ENCODE measurements at regions not wholly inside any gene's neighbourhood (a gene's known extent, or its start where the extent isn't known, plus 50 kb on each side); places are given as distances from the start of the nearest gene placed in this dataset.
"Not testable (repeated sequence)": the region's sequence is repeated elsewhere in the genome, so short reads cannot be mapped to it uniquely, and the experiment has no call there.

- no peak for DNase-seq (ENCODE audit: low read depth in 2 of 2)
These were observed 177.5 kb upstream of the HSFY2 start for GRCh38 chrY:18951019-18951418.

GRCh38 chrY:18936831-18937230 lies 163.3 kb upstream of the HSFY2 start:
- DNase-seq (ENCODE audit: low read depth in 2 of 2): no peak

GRCh38 chrY:18919256-18919655 lies 145.7 kb upstream of the HSFY2 start:
- DNase-seq (ENCODE audit: low read depth in 2 of 2): no peak

GRCh38 chrY:18912846-18913245 lies 139.3 kb upstream of the HSFY2 start:
- DNase-seq (ENCODE audit: low read depth in 2 of 2): no peak

GRCh38 chrY:18909846-18910245 lies 136.3 kb upstream of the HSFY2 start:
- DNase-seq (ENCODE audit: low read depth in 2 of 2): no peak

- not testable (repeated sequence) for DNase-seq (ENCODE audit: low read depth in 2 of 2)
These were observed 132.7 kb upstream of the HSFY2 start for GRCh38 chrY:18906198-18906597.

DNA sequence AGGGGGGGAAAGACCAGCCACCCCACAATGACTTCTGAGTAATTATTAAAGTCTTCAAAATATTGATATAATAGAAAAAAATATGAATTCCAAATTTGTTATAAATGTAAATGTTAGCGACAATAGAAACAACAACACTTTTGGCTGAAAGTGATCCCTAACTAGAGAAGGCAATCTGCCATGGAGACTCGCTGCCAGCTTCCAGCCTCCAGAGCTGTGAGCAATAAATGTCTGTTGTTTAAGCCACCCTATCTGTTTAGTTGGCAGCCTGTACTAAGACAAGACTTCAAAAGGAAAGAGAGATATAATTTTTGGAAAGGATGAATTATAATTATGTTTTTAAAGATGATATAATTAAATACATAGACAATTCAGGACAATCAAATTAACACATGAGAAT lies 130.8 kb upstream of the HSFY2 start:
- no peak for DNase-seq (ENCODE audit: low read depth in 2 of 2)

DNA sequence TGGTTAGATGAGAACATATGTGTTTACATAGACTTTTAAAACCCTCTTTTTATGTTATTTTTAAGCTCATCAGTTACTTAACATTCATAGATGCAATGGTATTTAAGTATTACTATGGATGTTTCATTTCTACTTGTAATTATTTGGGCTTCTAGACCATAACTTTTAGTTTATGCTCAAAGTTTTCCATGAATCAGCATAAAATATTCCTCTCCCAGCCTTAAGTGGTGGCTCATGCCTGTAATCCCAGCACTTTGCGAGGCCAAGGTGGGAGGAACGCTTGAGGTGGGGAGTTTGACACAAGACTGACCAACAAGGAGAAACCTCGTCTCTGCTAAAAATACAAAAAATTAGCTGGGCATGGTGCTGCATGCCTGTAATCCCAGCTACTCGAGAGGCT lies 118.5 kb upstream of the HSFY2 start:
- DNase-seq (ENCODE audit: low read depth in 2 of 2): no peak

DNA sequence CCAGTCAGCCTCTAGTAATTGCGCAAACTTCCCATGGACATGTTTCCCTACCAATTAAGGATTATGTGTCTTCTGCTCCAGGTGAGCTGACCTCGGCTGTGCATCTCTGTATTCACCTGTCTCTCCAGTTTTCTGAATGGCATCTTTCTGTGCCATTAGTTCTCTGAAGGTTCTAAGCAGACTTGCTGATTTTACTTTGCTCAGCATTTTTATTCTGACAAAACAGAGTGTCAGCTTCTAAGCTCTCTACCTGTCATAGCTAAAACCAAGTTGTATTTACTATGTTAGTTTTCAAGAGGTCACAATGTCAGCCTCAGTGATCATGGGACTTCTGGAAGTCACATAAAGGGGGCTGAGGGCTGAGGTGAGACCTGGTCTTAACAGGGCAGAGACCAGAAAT lies 116.0 kb upstream of the HSFY2 start:
- DNase-seq (ENCODE audit: low read depth in 2 of 2): no peak

DNA sequence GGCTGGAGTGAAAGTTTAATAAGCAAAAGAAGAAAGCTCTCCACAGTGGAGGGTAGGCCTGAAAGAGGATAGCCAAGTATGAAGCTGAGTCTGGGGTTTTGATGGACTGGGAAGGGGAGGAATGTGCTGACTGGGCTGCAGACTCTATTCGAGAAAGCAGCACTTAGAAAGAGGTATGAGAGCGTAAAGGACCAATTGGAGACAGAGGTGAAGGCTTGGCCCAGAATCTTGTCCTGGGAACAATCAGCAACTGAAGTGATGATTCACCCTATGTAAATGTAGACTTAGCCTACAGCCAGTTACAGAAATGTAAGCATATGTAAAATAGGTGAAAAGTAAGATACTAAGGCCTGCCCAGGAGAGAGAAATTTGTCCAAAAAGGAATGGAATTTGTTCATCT lies 111.2 kb upstream of the HSFY2 start:
- no peak for DNase-seq (ENCODE audit: low read depth in 2 of 2)

GRCh38 chrY:18869145-18869544 lies 95.6 kb upstream of the HSFY2 start:
- not testable (repeated sequence) for DNase-seq (ENCODE audit: low read depth in 2 of 2)

- not testable (repeated sequence) for DNase-seq (ENCODE audit: low read depth in 2 of 2)
These were observed 93.5 kb upstream of the HSFY2 start for GRCh38 chrY:18866887-18867551.

DNA sequence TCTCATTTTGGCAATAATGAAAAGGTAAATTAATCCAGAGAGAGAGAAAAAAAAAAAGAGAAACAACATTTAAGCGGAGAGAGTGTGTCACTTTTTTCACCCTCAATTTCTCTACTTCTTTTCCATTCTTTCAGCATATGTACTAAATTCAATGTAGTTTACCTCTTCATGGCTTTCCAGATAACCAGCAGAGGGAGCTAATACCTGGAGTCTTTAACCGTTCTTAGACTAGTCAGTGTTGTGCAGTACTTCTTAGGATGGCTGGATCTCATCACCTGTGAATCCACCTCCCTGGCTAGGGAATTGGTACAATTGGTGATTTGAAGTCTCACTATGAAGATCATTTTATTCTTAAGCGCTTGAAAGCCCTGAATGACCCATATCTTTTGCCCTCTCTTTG lies 87.3 kb upstream of the HSFY2 start:
- not testable (repeated sequence) for DNase-seq (ENCODE audit: low read depth in 2 of 2)

- not testable (repeated sequence) for DNase-seq (ENCODE audit: low read depth in 2 of 2)
These were observed 85.1 kb upstream of the HSFY2 start for GRCh38 chrY:18858484-18859191.

GRCh38 chrY:18855184-18855583 lies 81.6 kb upstream of the HSFY2 start:
- DNase-seq (ENCODE audit: low read depth in 2 of 2): not testable (repeated sequence)

GRCh38 chrY:18853323-18853722 lies 79.8 kb upstream of the HSFY2 start:
- not testable (repeated sequence) for DNase-seq (ENCODE audit: low read depth in 2 of 2)

GRCh38 chrY:18836643-18837042 lies 63.1 kb upstream of the HSFY2 start:
- not testable (repeated sequence) for DNase-seq (ENCODE audit: low read depth in 2 of 2)

Measured in stimulated activated CD4-positive, alpha-beta T cell treated with anti-CD3 and anti-CD28 coated beads, Interleukin-12 subunit alpha, Interleukin-12 subunit beta, amount 100 ng/mL, for 24 hours (primary cell).